OCI-LY3 (cell line): ENCODE measurements at regions not wholly inside any gene's neighbourhood (a gene's known extent, or its start where the extent isn't known, plus 50 kb on each side); places are given as distances from the start of the nearest gene placed in this dataset.

Source experiments
- H2AFZ ChIP-seq: fragments of 200-600, 300-600 bp; shearing (Covaris generic); 2 replicates; pipeline ENCODE4 v1.6.0; 2014; ENCODE audit warnings: antibody characterized with exemption, low read depth, low read length
- H3K27ac ChIP-seq: fragments of 200-600, 300-600 bp; sonication (generic); 2 replicates; pipeline ENCODE4 v1.5.1; 2014; ENCODE audit warnings: mild to moderate bottlenecking, low read length, moderate library complexity, mixed read lengths
- H3K27me3 ChIP-seq: fragments of 200-600, 300-600 bp; sonication (generic); 2 replicates; pipeline ENCODE4 v1.6.1; 2014; ENCODE audit warnings: low read depth, low read length, mixed read lengths
- H3K36me3 ChIP-seq: fragments of 200-600, 300-600 bp; sonication (generic); replicated peaks from 2 replicates; pipeline ENCODE3; 2014; ENCODE audit warnings: low read depth, low read length, mixed read lengths
- H3K4me1 ChIP-seq: fragments of 300-600, 200-600 bp; sonication (generic); 2 replicates; pipeline ENCODE4 v1.6.1; 2014; ENCODE audit warnings: low read length, mixed read lengths
- H3K4me2 ChIP-seq: fragments of 200-600, 300-600 bp; sonication (generic); 2 replicates; pipeline ENCODE4 v1.6.1; 2014; ENCODE audit warnings: low read length, mixed read lengths
- H3K4me3 ChIP-seq: fragments of 300-600, 200-600 bp; sonication (generic); 2 replicates; pipeline ENCODE4 v1.5.1; 2014; ENCODE audit warnings: antibody characterized with exemption, mild to moderate bottlenecking, low read length, moderate library complexity
- H3K79me2 ChIP-seq: fragments of 300-600, 200-600 bp; shearing (Covaris generic); 2 replicates; pipeline ENCODE4 v1.6.1; 2014; ENCODE audit warnings: mild to moderate bottlenecking, low read length, mixed read lengths
- H3K9ac ChIP-seq: fragments of 300-600, 200-600 bp; shearing (Covaris generic); 2 replicates; pipeline ENCODE4 v1.6.0; 2014; ENCODE audit warnings: mild to moderate bottlenecking, low read length, moderate library complexity
- H3K9me3 ChIP-seq: fragments of 200-600, 300-600 bp; shearing (Covaris generic); 2 replicates; pipeline ENCODE4 v1.6.1; 2014; ENCODE audit warnings: low read length, mixed read lengths; ENCODE audit not compliant: insufficient read depth
- H4K20me1 ChIP-seq: fragments of 200-600, 300-600 bp; sonication (generic); 2 replicates; pipeline ENCODE4 v1.6.1; 2016; ENCODE audit warnings: low read length, mixed read lengths; ENCODE audit not compliant: insufficient read depth
- CTCF ChIP-seq: fragments of 200-600, 300-600 bp; sonication (generic); IDR thresholded peaks from 2 replicates; pipeline ENCODE4 v1.5.1; 2014; ENCODE audit warnings: antibody characterized with exemption, low read length, low read depth
- EZH2phosphoT487 ChIP-seq: fragments of 200-600 bp; shearing (Covaris generic); IDR thresholded peaks from 2 replicates; pipeline ENCODE4 v1.6.1; 2018; ENCODE audit warnings: antibody characterized with exemption, mixed run types, low read depth

GRCh38 chr17:62188713-62189112 lies 123.6 kb upstream of the MED13 start:
- no peaks in the 10 kb centered on the region for H3K9me3 ChIP-seq

GRCh38 chr17:62187681-62188080 lies 122.6 kb upstream of the MED13 start:
- H3K4me1 ChIP-seq: peaks cover 7% of the 10 kb centered on the region
- H3K27me3 ChIP-seq: no peaks in the 10 kb centered on the region
- no peaks in the 10 kb centered on the region for H4K20me1 ChIP-seq
- H3K9me3 ChIP-seq: no peaks in the 10 kb centered on the region
- H3K36me3 ChIP-seq: no peaks in the 10 kb centered on the region
- no peak overlapping the region for H3K4me2 ChIP-seq
- TF ChIP-seq CTCF (no peak), EZH2phosphoT487 (no peak)
- no peak overlapping the region for H2AFZ ChIP-seq
- H3K27ac ChIP-seq: no peak overlapping the region
- no peaks in the 10 kb centered on the region for H3K79me2 ChIP-seq
- H3K4me3 ChIP-seq: no peak overlapping the region
- no peak overlapping the region for H3K9ac ChIP-seq

More at GRCh38 chr17:62188713-62189112, 123.6 kb upstream of the MED13 start:
- H3K4me1 ChIP-seq: peaks cover 7% of the 10 kb centered on the region
- no peak overlapping the region for H2AFZ ChIP-seq
- H4K20me1 ChIP-seq: no peaks in the 10 kb centered on the region
- H3K9ac ChIP-seq: no peak overlapping the region
- no peak overlapping the region for H3K27ac ChIP-seq
- H3K79me2 ChIP-seq: no peaks in the 10 kb centered on the region
- no peaks in the 10 kb centered on the region for H3K36me3 ChIP-seq
- no peak overlapping the region for H3K4me3 ChIP-seq
- no peaks in the 10 kb centered on the region for H3K27me3 ChIP-seq
- peak overlapping the region; percentile 34 for H3K4me2 ChIP-seq
- TF ChIP-seq CTCF (no peak), EZH2phosphoT487 (no peak)

GRCh38 chr17:62186841-62187240 lies 121.8 kb upstream of the MED13 start:
- Histone ChIP-seq H3K4me2 (no peak overlapping the region), H3K27me3 (no peaks in the 10 kb centered on the region), H3K4me3 (no peak overlapping the region), H3K27ac (no peak overlapping the region), H2AFZ (no peak overlapping the region), H3K36me3 (no peaks in the 10 kb centered on the region), H3K9me3 (no peaks in the 10 kb centered on the region), H3K79me2 (no peaks in the 10 kb centered on the region), H3K9ac (no peak overlapping the region), H4K20me1 (no peaks in the 10 kb centered on the region), H3K4me1 (peaks cover 7% of the 10 kb centered on the region)
- TF ChIP-seq CTCF: no peak
- TF ChIP-seq EZH2phosphoT487: no peak

- Histone ChIP-seq H3K36me3 (no peaks in the 10 kb centered on the region), H3K79me2 (no peaks in the 10 kb centered on the region), H3K4me3 (no peak overlapping the region), H4K20me1 (no peaks in the 10 kb centered on the region), H3K9me3 (peaks cover 9% of the 10 kb centered on the region; the same call in 1 of the 2 replicates), H3K4me2 (no peak overlapping the region), H3K27me3 (no peaks in the 10 kb centered on the region), H3K9ac (no peak overlapping the region), H3K27ac (no peak overlapping the region), H2AFZ (no peak overlapping the region), H3K4me1 (no peaks in the 10 kb centered on the region)
- TF ChIP-seq EZH2phosphoT487: no peak
- no peak for TF ChIP-seq CTCF
Observed at GRCh38 chr17:62180772-62181171, 115.7 kb upstream of the MED13 start.
